Ishikawa (cell line): ENCODE measurements at regions not wholly inside any gene's neighbourhood (a gene's known extent, or its start where the extent isn't known, plus 50 kb on each side); places are given as distances from the start of the nearest gene placed in this dataset.

Source experiments
- CEBPB ChIP-seq: IDR thresholded peaks from 2 replicates; pipeline ENCODE4 v1.6.1; 2012
- CREB1 ChIP-seq: IDR thresholded peaks from 2 replicates; pipeline ENCODE4 v1.6.1; 2012; ENCODE audit warnings: low read depth
- EP300 ChIP-seq: IDR thresholded peaks from 2 replicates; pipeline ENCODE4 v1.6.1; 2012; ENCODE audit warnings: borderline replicate concordance
- FOXM1 ChIP-seq: IDR thresholded peaks from 2 replicates; pipeline ENCODE4 v1.6.1; 2012; ENCODE audit warnings: low read depth, borderline replicate concordance
- MAX ChIP-seq: IDR thresholded peaks from 2 replicates; pipeline ENCODE4 v1.6.1; 2012
- NFIC ChIP-seq: IDR thresholded peaks from 2 replicates; pipeline ENCODE4 v1.6.1; 2012
- RAD21 ChIP-seq: IDR thresholded peaks from 2 replicates; pipeline ENCODE4 v1.6.1; 2012; ENCODE audit warnings: low read depth
- REST ChIP-seq: IDR thresholded peaks from 2 replicates; pipeline ENCODE4 v1.6.1; 2012; ENCODE audit warnings: low read depth, mild to moderate bottlenecking
- TAF1 ChIP-seq: IDR thresholded peaks from 2 replicates; pipeline ENCODE4 v1.6.1; 2012; ENCODE audit warnings: low read depth, mild to moderate bottlenecking
- TCF12 ChIP-seq: IDR thresholded peaks from 2 replicates; pipeline ENCODE4 v1.6.1; 2012; ENCODE audit warnings: low read depth
- TEAD4 ChIP-seq: IDR thresholded peaks from 2 replicates; pipeline ENCODE4 v1.6.1; 2012
- USF1 ChIP-seq: IDR thresholded peaks from 2 replicates; pipeline ENCODE4 v1.6.1; 2012
- YY1 ChIP-seq: IDR thresholded peaks from 2 replicates; pipeline ENCODE4 v1.6.1; 2012; ENCODE audit warnings: low read depth
- ZBTB7A ChIP-seq: IDR thresholded peaks from 2 replicates; pipeline ENCODE4 v1.6.1; 2012; ENCODE audit warnings: low read depth

- TF ChIP-seq TAF1 (no peak), YY1 (no peak), USF1 (no peak), REST (no peak), TCF12 (no peak), CREB1 (no peak), EP300 (no peak), RAD21 (no peak), CEBPB (no peak), TEAD4 (no peak), MAX (no peak), FOXM1 (no peak), ZBTB7A (no peak), NFIC (no peak)
These were observed 153.1 kb downstream of the TRIM36 start for GRCh38 chr5:115016646-115017045.
